OCI-LY7 (cell line): ENCODE measurements at regions not wholly inside any gene's neighbourhood (a gene's known extent, or its start where the extent isn't known, plus 50 kb on each side); places are given as distances from the start of the nearest gene placed in this dataset.

Experiments used
- BruUV-seq: library from RNA; stranded (reverse); fragments of 400-500 nt; replicated peaks from 2 replicates; lab custom pipeline; 2021; lab: Mats Ljungman, UMichigan
- CTCF ChIA-PET: fragments of 300-600 bp; sonication (Branson Sonifier 250); formaldehyde crosslinking; loops from one replicate; lab custom pipeline; 2022; ENCODE audit warnings: antibody characterized with exemption; ENCODE audit not compliant: unreplicated experiment; lab: Charles Lee
- POLR2A ChIA-PET: fragments of 300-600 bp; sonication (Branson Sonifier 250); formaldehyde crosslinking; loops from one replicate; lab custom pipeline; 2022; ENCODE audit warnings: antibody characterized with exemption; lab: Charles Lee
- DNase-seq: peaks from one replicate; pipeline ENCODE4 v3.0.0-alpha.2; 2015; ENCODE audit warnings: low spot score
- H2AFZ ChIP-seq: fragments of 200-600 bp; sonication (generic), shearing (Covaris generic); 2 replicates; pipeline ENCODE4 v1.6.1; 2014; ENCODE audit warnings: mild to moderate bottlenecking, antibody characterized with exemption, low read length, moderate library complexity
- H3K27ac ChIP-seq: fragments of 200-600 bp; sonication (generic); 2 replicates; pipeline ENCODE4 v1.5.1; 2014; ENCODE audit warnings: mixed run types, low read depth, mild to moderate bottlenecking, moderate library complexity, low read length, inconsistent platforms; ENCODE audit not compliant: poor library complexity, severe bottlenecking
- H3K36me3 ChIP-seq: fragments of 200-600 bp; sonication (generic); 2 replicates; pipeline ENCODE4 v1.6.1; 2014; ENCODE audit warnings: mild to moderate bottlenecking, antibody characterized with exemption, low read length, moderate library complexity, mixed read lengths; ENCODE audit not compliant: insufficient read depth
- H3K4me1 ChIP-seq: fragments of 200-600 bp; sonication (generic); 2 replicates; pipeline ENCODE4 v1.5.1; 2014; ENCODE audit warnings: mild to moderate bottlenecking, low read length; ENCODE audit not compliant: insufficient read depth, poor library complexity, severe bottlenecking
- H3K4me2 ChIP-seq: fragments of 200-600 bp; sonication (generic); 2 replicates; pipeline ENCODE4 v1.6.1; 2014; ENCODE audit warnings: mild to moderate bottlenecking, low read length
- H3K4me3 ChIP-seq: fragments of 200-600 bp; sonication (generic); 2 replicates; pipeline ENCODE4 v1.5.1; 2014; ENCODE audit warnings: mild to moderate bottlenecking, low read depth, low read length; ENCODE audit not compliant: poor library complexity, severe bottlenecking
- H3K79me2 ChIP-seq: fragments of 200-600 bp; sonication (generic); 2 replicates; pipeline ENCODE4 v1.6.1; 2016; ENCODE audit warnings: low read depth, mild to moderate bottlenecking, low read length, moderate library complexity, mixed read lengths; ENCODE audit not compliant: insufficient read depth
- H3K9me2 ChIP-seq: fragments of 200-600 bp; sonication (generic); 2 replicates; pipeline ENCODE4 v1.6.1; 2016; ENCODE audit warnings: mild to moderate bottlenecking, low read length, mixed read lengths; ENCODE audit not compliant: insufficient read depth
- H3K9me3 ChIP-seq: fragments of 200-600 bp; sonication (generic); 2 replicates; pipeline ENCODE4 v1.6.1; 2014; ENCODE audit warnings: mild to moderate bottlenecking, mixed run types, low read length, mixed read lengths
- H4K20me1 ChIP-seq: fragments of 200-600 bp; sonication (generic); 2 replicates; pipeline ENCODE4 v1.6.1; 2014; ENCODE audit warnings: mild to moderate bottlenecking, antibody characterized with exemption, low read length, moderate library complexity, mixed read lengths; ENCODE audit not compliant: insufficient read depth
- CTCF ChIP-seq: fragments of 200-600 bp; sonication (generic); conservative IDR thresholded peaks from 2 replicates; pipeline ENCODE4 v1.5.1; 2014; ENCODE audit warnings: mild to moderate bottlenecking, antibody characterized with exemption, low read length, moderate library complexity, mixed read lengths
- EZH2phosphoT487 ChIP-seq: fragments of 200-600 bp; sonication (generic); IDR thresholded peaks from 2 replicates; pipeline ENCODE4 v1.6.1; 2018; ENCODE audit warnings: low read depth, borderline replicate concordance, mild to moderate bottlenecking, mixed run types, antibody characterized with exemption, low read length, moderate library complexity, mixed read lengths
- intact Hi-C: fragments of 100-400 bp; cut with micrococcal nuclease; formaldehyde crosslinking; loops from one replicate; pipeline ENCODE4 v1.10.0; 2022; ENCODE audit not compliant: unreplicated experiment

GRCh38 chr14:22479132-22479531, 109.9 kb downstream of the DAD1 start:
- Histone ChIP-seq H3K27ac (peak overlapping the region; percentile 81), H3K4me2 (peak overlapping the region; percentile 82), H3K79me2 (peaks cover 5% of the 10 kb centered on the region; the same call in 1 of the 2 replicates), H3K9me2 (no peaks in the 10 kb centered on the region), H4K20me1 (no peaks in the 10 kb centered on the region), H3K9me3 (no peaks in the 10 kb centered on the region), H3K4me1 (peaks cover 100% of the 10 kb centered on the region), H2AFZ (peak overlapping the region; percentile 68; the same call in 1 of the 2 replicates), H3K4me3 (peak overlapping the region; percentile 53), H3K36me3 (no peaks in the 10 kb centered on the region)
- ChIA-PET CTCF (interaction anchor here (0.8 to 2.4 kb wide), 4 partner anchors 10 to 89 kb away, joined by 4 to 10 read pairs (median 6); no protein-coding TSS in a partner anchor), POLR2A (interaction anchor here (0.7 to 8.2 kb wide), 16 partner anchors 13 to 88 kb away, joined by 3 to 55 read pairs (median 3); no protein-coding TSS in a partner anchor)
- no TSS peak for BruUV-seq
- TF ChIP-seq EZH2phosphoT487 (no peak), CTCF (no peak)
- no peak for DNase-seq
- intact Hi-C loops: loop anchor here (10.0 kb wide), 2 partner anchors 176 to 194 kb away; no protein-coding TSS in a partner anchor

- Histone ChIP-seq H3K4me1 (peaks cover 100% of the 10 kb centered on the region), H3K36me3 (no peaks in the 10 kb centered on the region), H3K27ac (peak overlapping the region; percentile 81), H3K9me3 (no peaks in the 10 kb centered on the region), H3K79me2 (peaks cover 5% of the 10 kb centered on the region; the same call in 1 of the 2 replicates), H4K20me1 (no peaks in the 10 kb centered on the region), H3K9me2 (no peaks in the 10 kb centered on the region), H3K4me3 (peak overlapping the region; percentile 53), H2AFZ (peak overlapping the region; percentile 68; the same call in 1 of the 2 replicates), H3K4me2 (peak overlapping the region; percentile 82)
- no peak for TF ChIP-seq CTCF
- no peak for TF ChIP-seq EZH2phosphoT487
- DNase-seq: no peak
- CTCF ChIA-PET: interaction anchor here (1.0 to 2.4 kb wide), 3 partner anchors 11 to 88 kb away, joined by 4 to 10 read pairs (median 8); no protein-coding TSS in a partner anchor
- intact Hi-C loops: loop anchor here (10.0 kb wide), 2 partner anchors 176 to 194 kb away; no protein-coding TSS in a partner anchor
- no TSS peak for BruUV-seq
- POLR2A ChIA-PET: interaction anchor here (0.6 to 8.2 kb wide), 20 partner anchors 10 to 94 kb away, joined by 3 to 55 read pairs (median 3); no protein-coding TSS in a partner anchor
These were observed 110.4 kb downstream of the DAD1 start for GRCh38 chr14:22478670-22479069.
